Thyroid gland (tissue), 4 donors: ENCODE measurements at regions not wholly inside any gene's neighbourhood (a gene's known extent, or its start where the extent isn't known, plus 50 kb on each side); places are given as distances from the start of the nearest gene placed in this dataset.
A peak's percentile ranks its signal among the peaks of the same experiment; 100 is the strongest.

Experiments used
- DNase-seq, 2 donors: peaks; one replicate each; pipeline ENCODE4 v3.0.0-alpha.2; 2019
- H3K27ac ChIP-seq, 3 donors: fragments of 200-600 bp; sonication (generic); 1 replicate in 2 of 3; 2 replicates in 1 of 3; pipeline ENCODE4 v1.5.1; 2016 to 2019; ENCODE audit warnings: mild to moderate bottlenecking in 1 of 3, moderate library complexity in 1 of 3
- H3K27me3 ChIP-seq: fragments of 200-600 bp; sonication (generic); one replicate; pipeline ENCODE4 v1.5.1; 2019
- H3K36me3 ChIP-seq, 2 donors: fragments of 200-600 bp; sonication (generic); one replicate each; pipeline ENCODE4 v1.5.1; 2016 to 2019
- H3K4me1 ChIP-seq, 2 donors: fragments of 200-600 bp; sonication (generic); one replicate each; pipeline ENCODE4 v1.5.1; 2017 to 2019
- H3K4me3 ChIP-seq, 3 donors: fragments of 200-600 bp; sonication (generic); replicated peaks in 1 of 3; 1 replicate in 2 of 3; 2 replicates in 1 of 3; pipeline ENCODE4 v1.5.1; 2016; ENCODE audit warnings: mild to moderate bottlenecking in 1 of 3
- H3K9me3 ChIP-seq: fragments of 200-600 bp; sonication (generic); one replicate; pipeline ENCODE4 v1.5.1; 2017
- POLR2A ChIP-seq, 2 donors: fragments of 450-650 bp; IDR thresholded peaks; one replicate each; pipeline ENCODE4 v1.6.1; 2017; ENCODE audit warnings: antibody characterized with exemption in 2 of 2, mild to moderate bottlenecking in 2 of 2, moderate library complexity in 1 of 2
- WGBS, 2 donors: methylation state at CpG; one replicate each; pipeline ENCODE4 v1.1.5; 2017; 5-methylcytosine and 5-hydroxymethylcytosine counted together
- intact Hi-C: fragments of 100-400 bp; cut with DNase I; formaldehyde crosslinking; loops from one replicate; pipeline ENCODE4 v1.15.1; 2023
- TF ChIP-seq, protein P1 (sequence below), 6 experiments: fragments of 200-600 bp in 3 of 6; fragments of 450-650 bp in 3 of 6; sonication (generic) in 3 of 6; IDR thresholded peaks; one replicate each; pipeline ENCODE4 v1.5.1; 2016 to 2019; ENCODE audit warnings: antibody characterized with exemption in 6 of 6, mild to moderate bottlenecking in 2 of 6, inconsistent platforms in 1 of 6, moderate library complexity in 1 of 6

DNA sequence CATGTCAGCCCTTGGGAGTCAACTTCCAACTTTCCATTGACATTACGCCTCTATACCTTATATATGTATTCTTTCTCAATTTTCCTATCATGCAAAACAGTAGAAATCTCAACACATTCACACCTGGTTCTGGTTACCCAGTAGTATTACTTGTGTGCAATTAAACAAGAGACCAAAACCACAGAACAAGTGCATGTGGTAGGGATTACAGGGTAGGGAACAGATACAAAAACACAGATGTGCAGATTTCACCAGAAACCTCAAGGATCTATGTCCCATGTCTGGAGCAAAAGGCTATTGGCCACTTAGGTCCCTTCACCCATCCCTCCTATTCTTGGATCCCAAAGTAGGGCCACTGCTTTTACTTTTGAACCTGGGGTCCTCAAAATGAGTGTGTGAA is 143.6 kb upstream of the ZCCHC13 start:
- Histone ChIP-seq H3K9me3 (no peaks in the 10 kb centered on the region), H3K36me3 (no peaks in the 10 kb centered on the region), H3K4me3 (no peak overlapping the region), H3K27me3 (no peaks in the 10 kb centered on the region), H3K27ac (no peak overlapping the region), H3K4me1 (no peaks in the 10 kb centered on the region)
- 100% methylated on average over 1 of the region's 1 CpG for WGBS, 2 donors
- no peak for TF ChIP-seq POLR2A (IDR thresholded peaks at IDR 0.05)
- TF ChIP-seq, protein P1, sequence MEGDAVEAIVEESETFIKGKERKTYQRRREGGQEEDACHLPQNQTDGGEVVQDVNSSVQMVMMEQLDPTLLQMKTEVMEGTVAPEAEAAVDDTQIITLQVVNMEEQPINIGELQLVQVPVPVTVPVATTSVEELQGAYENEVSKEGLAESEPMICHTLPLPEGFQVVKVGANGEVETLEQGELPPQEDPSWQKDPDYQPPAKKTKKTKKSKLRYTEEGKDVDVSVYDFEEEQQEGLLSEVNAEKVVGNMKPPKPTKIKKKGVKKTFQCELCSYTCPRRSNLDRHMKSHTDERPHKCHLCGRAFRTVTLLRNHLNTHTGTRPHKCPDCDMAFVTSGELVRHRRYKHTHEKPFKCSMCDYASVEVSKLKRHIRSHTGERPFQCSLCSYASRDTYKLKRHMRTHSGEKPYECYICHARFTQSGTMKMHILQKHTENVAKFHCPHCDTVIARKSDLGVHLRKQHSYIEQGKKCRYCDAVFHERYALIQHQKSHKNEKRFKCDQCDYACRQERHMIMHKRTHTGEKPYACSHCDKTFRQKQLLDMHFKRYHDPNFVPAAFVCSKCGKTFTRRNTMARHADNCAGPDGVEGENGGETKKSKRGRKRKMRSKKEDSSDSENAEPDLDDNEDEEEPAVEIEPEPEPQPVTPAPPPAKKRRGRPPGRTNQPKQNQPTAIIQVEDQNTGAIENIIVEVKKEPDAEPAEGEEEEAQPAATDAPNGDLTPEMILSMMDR (IDR thresholded peaks at IDR 0.05) = no peak
- intact Hi-C loops = no loop called here
- no peak for DNase-seq

DNA sequence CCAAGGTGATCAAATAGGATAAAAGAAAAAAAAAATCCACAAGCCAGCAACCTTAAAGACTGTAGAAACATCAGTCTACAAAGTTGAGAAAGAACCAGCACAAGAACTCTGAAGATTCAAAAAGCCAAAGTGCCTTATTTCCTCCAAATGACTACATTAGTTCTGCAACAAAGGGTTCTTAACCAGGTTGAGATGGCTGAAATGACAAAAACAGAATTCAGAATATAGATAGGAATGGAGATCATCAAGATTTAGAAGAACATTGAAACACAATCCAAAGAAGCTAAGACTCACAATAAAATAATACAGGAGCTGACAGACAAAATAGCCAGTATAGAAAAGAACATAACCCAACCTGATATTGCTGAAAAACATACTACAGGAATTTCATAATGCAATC is 156.5 kb upstream of the ZCCHC13 start:
- intact Hi-C loops = no loop called here
- H3K36me3 ChIP-seq = no peaks in the 10 kb centered on the region
- no peaks in the 10 kb centered on the region for H3K9me3 ChIP-seq
- no peaks in the 10 kb centered on the region for H3K27me3 ChIP-seq
- no peak overlapping the region for H3K27ac ChIP-seq
- no peak for DNase-seq
- TF ChIP-seq POLR2A (IDR thresholded peaks at IDR 0.05) = no peak
- TF ChIP-seq, protein P1 (IDR thresholded peaks at IDR 0.05) = no peak
- no peak overlapping the region for H3K4me3 ChIP-seq
- H3K4me1 ChIP-seq = no peaks in the 10 kb centered on the region

DNA sequence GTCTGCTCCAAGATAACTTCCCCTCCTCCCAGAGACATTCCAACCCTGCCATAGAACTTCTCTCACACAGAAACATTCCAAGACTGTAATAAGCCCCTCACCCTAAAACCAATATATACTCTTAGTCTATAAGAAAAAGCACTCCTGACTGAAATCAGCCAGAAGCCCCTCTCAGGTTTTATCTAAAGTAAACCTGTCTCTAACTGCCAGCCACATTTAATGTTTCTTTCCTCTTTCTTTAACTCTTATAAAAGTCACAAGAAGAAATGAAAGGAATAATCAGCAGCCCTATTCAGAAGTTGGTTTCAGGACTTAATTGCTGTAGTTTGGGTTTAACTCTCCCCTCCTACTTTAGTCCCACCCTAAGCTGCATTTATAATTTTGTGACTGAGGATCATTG is 165.0 kb upstream of the ZCCHC13 start:
- intact Hi-C loops = loop anchor here (10.0 kb wide), 1 partner anchor 284 kb away; the partner anchor contains the start of gene XIST
- Histone ChIP-seq H3K4me3 (no peak overlapping the region), H3K4me1 (no peaks in the 10 kb centered on the region), H3K27me3 (no peaks in the 10 kb centered on the region), H3K27ac (no peak overlapping the region), H3K9me3 (no peaks in the 10 kb centered on the region), H3K36me3 (no peaks in the 10 kb centered on the region)
- TF ChIP-seq POLR2A (IDR thresholded peaks at IDR 0.05) = no peak
- TF ChIP-seq, protein P1 (IDR thresholded peaks at IDR 0.05) = no peak
- DNase-seq = no peak

DNA sequence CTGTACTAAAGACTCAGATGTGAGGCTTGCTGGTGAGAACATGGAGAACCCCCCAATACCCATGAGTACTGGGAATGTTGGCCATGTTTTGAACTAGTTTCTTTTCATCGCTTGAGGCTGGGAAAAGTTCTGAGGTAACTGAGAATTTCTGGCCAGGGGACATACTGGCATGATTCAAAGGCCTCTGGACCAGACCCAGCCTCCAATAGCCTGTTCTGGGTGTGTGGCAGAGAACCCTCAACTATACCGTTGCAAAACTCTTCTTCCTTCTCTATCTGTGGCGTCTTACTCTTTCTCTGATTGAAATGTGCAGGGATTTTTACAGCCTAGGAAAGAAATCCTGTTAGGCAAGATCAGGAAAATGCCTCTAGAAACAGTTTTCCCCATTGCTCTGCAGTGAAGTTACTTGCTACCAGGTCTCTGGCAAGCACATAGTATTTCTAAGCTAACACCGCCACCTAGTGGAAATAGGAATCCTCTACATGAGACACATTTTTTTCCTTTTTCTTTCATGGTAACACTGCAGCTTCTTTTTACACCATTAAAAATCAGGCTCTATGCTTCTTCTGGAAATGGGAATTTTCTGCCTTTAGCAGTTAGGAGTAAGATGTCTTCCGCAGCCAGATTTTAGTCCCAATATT is 170.7 kb upstream of the ZCCHC13 start:
- no peak for DNase-seq

DNA sequence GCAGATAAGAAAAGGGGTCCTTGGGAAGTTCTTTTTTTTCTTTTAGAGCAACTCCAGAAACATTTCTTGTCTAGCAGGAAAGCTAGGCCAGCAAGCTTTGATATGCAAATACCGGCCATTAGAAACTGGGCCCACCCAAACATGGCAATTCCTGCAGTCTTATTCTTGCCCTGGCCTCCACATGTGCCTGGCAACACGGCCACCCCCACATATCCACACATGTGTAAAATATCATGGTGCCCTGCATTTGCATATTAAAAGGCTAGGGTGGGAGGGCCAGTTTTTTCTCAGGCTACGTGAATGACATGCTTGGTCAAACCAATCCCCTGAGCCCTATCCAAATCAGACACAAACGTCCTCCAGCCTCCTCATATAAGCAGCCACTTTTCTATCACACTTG is 171.7 kb upstream of the ZCCHC13 start:
- no peaks in the 10 kb centered on the region for H3K27me3 ChIP-seq
- H3K27ac ChIP-seq = no peak overlapping the region
- no peak overlapping the region for H3K4me3 ChIP-seq
- no peaks in the 10 kb centered on the region for H3K4me1 ChIP-seq
- no peak for DNase-seq
- TF ChIP-seq, protein P1 (IDR thresholded peaks at IDR 0.05) = no peak
- no peak for TF ChIP-seq POLR2A (IDR thresholded peaks at IDR 0.05)
- 84 to 90% methylated on average over 4 of the region's 4 CpGs for WGBS, 2 donors
- intact Hi-C loops = loop anchor here (10.0 kb wide), 1 partner anchor 277 kb away; the partner anchor contains the start of gene XIST
- H3K9me3 ChIP-seq = no peaks in the 10 kb centered on the region
- H3K36me3 ChIP-seq = no peaks in the 10 kb centered on the region

More for the DNA sequence above, 170.7 kb upstream of the ZCCHC13 start:
- Histone ChIP-seq H3K36me3 (no peaks in the 10 kb centered on the region), H3K27ac (no peak overlapping the region), H3K9me3 (no peaks in the 10 kb centered on the region), H3K4me3 (no peak overlapping the region), H3K27me3 (no peaks in the 10 kb centered on the region), H3K4me1 (no peaks in the 10 kb centered on the region)
- intact Hi-C loops = loop anchor here (10.0 kb wide), 1 partner anchor 278 kb away; the partner anchor contains the start of gene XIST
- TF ChIP-seq, protein P1 (IDR thresholded peaks at IDR 0.05) = peak; percentile 43 to 87 (median 62)
- TF ChIP-seq POLR2A (IDR thresholded peaks at IDR 0.05) = no peak
- WGBS, 2 donors = 39 to 48% methylated on average over 5 of the region's 5 CpGs
